HCT116 (cell line): ENCODE measurements at regions not wholly inside any gene's neighbourhood (a gene's known extent, or its start where the extent isn't known, plus 50 kb on each side); places are given as distances from the start of the nearest gene placed in this dataset.

Experiments
- ATAC-seq: fragments of 200-7000 bp; cut with Tn5 transposase; 2 replicates; pipeline ENCODE4 v1.9.1; 2020; ENCODE audit warnings: mild to moderate bottlenecking, moderate library complexity
- BruUV-seq: library from RNA; stranded (reverse); fragments of 400-500 nt; replicated peaks from 2 replicates; lab custom pipeline; 2021; lab: Mats Ljungman, UMichigan
- CTCF ChIA-PET: fragments of 300-600 bp; sonication (Branson Sonifier 250); formaldehyde crosslinking; loops from one replicate; lab custom pipeline; 2021; ENCODE audit warnings: antibody characterized with exemption; lab: Charles Lee
- POLR2A ChIA-PET: fragments of 300-600, 350-600 bp; sonication (Branson Sonifier 250); formaldehyde crosslinking; loops from one replicate; lab custom pipeline; 2021; ENCODE audit warnings: antibody characterized with exemption; lab: Charles Lee
- RAD21 ChIA-PET, 2 experiments: fragments of 300-600 bp; sonication (Branson Sonifier 250); formaldehyde crosslinking; loops; one replicate each; lab custom pipeline; 2023; ENCODE audit warnings: low total read pairs in 2 of 2; ENCODE audit not compliant: uncharacterized antibody in 2 of 2, unreplicated experiment in 2 of 2, low non-redundant PET in 1 of 2; lab: Charles Lee
- DNase-seq: peaks from one replicate; pipeline ENCODE4 v3.0.0-alpha.2; 2010; ENCODE audit warnings: low read depth, low spot score
- H2AFZ ChIP-seq: fragments of 200-600 bp; shearing (Covaris generic), sonication (generic); 2 replicates; pipeline ENCODE4 v1.6.1; 2017; ENCODE audit warnings: low read depth, mixed run types, mixed read lengths, antibody characterized with exemption, low read length; ENCODE audit not compliant: poor library complexity, severe bottlenecking
- H3K27ac ChIP-seq: 2 replicates; pipeline ENCODE4 v1.5.1; 2012; ENCODE audit warnings: low read depth, low read length
- H3K27me3 ChIP-seq: fragments of 200-600 bp; sonication (generic); 2 replicates; pipeline ENCODE4 v1.6.1; 2016; ENCODE audit warnings: mixed run types, low read length, mixed read lengths; ENCODE audit not compliant: insufficient read depth
- H3K36me3 ChIP-seq, 2 experiments: fragments of 200-500 bp in 1 of 2; fragments of 200-600 bp in 1 of 2; sonication (Bioruptor generic) in 1 of 2; sonication (generic) in 1 of 2; 2 replicates each; pipeline versions ENCODE4 v1.5.1 to v1.6.1; 2014 to 2016; ENCODE audit warnings: low read length in 2 of 2, inconsistent platforms in 1 of 2, mixed read lengths in 1 of 2, mixed run types in 1 of 2; ENCODE audit not compliant: insufficient read depth in 2 of 2, control insufficient read depth in 1 of 2
- H3K4me1 ChIP-seq, 2 experiments: fragments of 200-600 bp in 1 of 2; sonication (generic) in 1 of 2; 2 replicates each; pipeline versions ENCODE4 v1.5.1 to v1.6.1; 2012 to 2017; ENCODE audit warnings: low read length in 2 of 2, inconsistent platforms in 1 of 2, mild to moderate bottlenecking in 1 of 2, mixed read lengths in 1 of 2, mixed run types in 1 of 2, moderate library complexity in 1 of 2; ENCODE audit not compliant: insufficient read depth in 2 of 2, control insufficient read depth in 1 of 2
- H3K4me2 ChIP-seq: fragments of 200-600 bp; sonication (generic); 2 replicates; pipeline ENCODE4 v1.6.1; 2017; ENCODE audit warnings: mixed run types, low read length, mixed read lengths
- H3K4me3 ChIP-seq, 2 experiments: fragments of 200-600 bp in 1 of 2; sonication (generic) in 1 of 2; replicated peaks in 1 of 2; 2 replicates each; pipeline ENCODE4 v1.5.1; 2011 to 2016; ENCODE audit warnings: low read length in 2 of 2, control low read depth in 1 of 2, low read depth in 1 of 2, mild to moderate bottlenecking in 1 of 2, mixed read lengths in 1 of 2, mixed run types in 1 of 2
- H3K79me2 ChIP-seq: fragments of 200-600 bp; sonication (generic); 2 replicates; pipeline ENCODE4 v1.6.1; 2017; ENCODE audit warnings: mild to moderate bottlenecking, mixed run types, low read length, moderate library complexity, mixed read lengths; ENCODE audit not compliant: insufficient read depth
- H3K9ac ChIP-seq: fragments of 200-600 bp; sonication (generic); 2 replicates; pipeline ENCODE4 v1.6.1; 2016; ENCODE audit warnings: low read length, mixed read lengths
- H3K9me2 ChIP-seq: fragments of 200-600 bp; sonication (generic), shearing (Covaris generic); 2 replicates; pipeline ENCODE4 v1.6.1; 2017; ENCODE audit warnings: mixed run types, mild to moderate bottlenecking, moderate library complexity; ENCODE audit not compliant: insufficient read depth
- H3K9me3 ChIP-seq, 2 experiments: fragments of 200-500 bp in 1 of 2; fragments of 200-600 bp in 1 of 2; sonication (Bioruptor generic) in 1 of 2; sonication (generic) in 1 of 2; 2 replicates each; pipeline ENCODE4 v1.6.1; 2014 to 2017; ENCODE audit warnings: low read length in 2 of 2, mixed read lengths in 2 of 2, inconsistent platforms in 1 of 2, low read depth in 1 of 2, mild to moderate bottlenecking in 1 of 2, mixed run types in 1 of 2, moderate library complexity in 1 of 2; ENCODE audit not compliant: control insufficient read depth in 1 of 2, insufficient read depth in 1 of 2
- H4K20me1 ChIP-seq: fragments of 200-600 bp; sonication (generic), shearing (Covaris generic); 2 replicates; pipeline ENCODE4 v1.6.1; 2017; ENCODE audit warnings: mixed run types, mild to moderate bottlenecking, moderate library complexity; ENCODE audit not compliant: insufficient read depth
- CEBPB ChIP-seq: IDR thresholded peaks from 2 replicates; pipeline ENCODE4 v1.6.1; 2012; ENCODE audit warnings: low read depth
- CTCF ChIP-seq, 3 experiments: fragments of 200-600 bp in 1 of 3; sonication (generic) in 1 of 3; IDR thresholded peaks in 2 of 3; conservative IDR thresholded peaks in 1 of 3; 2 replicates each; pipeline ENCODE4 v1.5.1; 2012 to 2017; ENCODE audit warnings: low read depth in 2 of 3, low read length in 2 of 3, antibody characterized with exemption in 1 of 3, borderline replicate concordance in 1 of 3, control low read depth in 1 of 3, mild to moderate bottlenecking in 1 of 3, mixed read lengths in 1 of 3, mixed run types in 1 of 3, moderate library complexity in 1 of 3; ENCODE audit not compliant: insufficient read depth in 1 of 3
- EGR1 ChIP-seq: IDR thresholded peaks from 2 replicates; pipeline ENCODE4 v1.6.1; 2012; ENCODE audit warnings: low read depth
- ELF1 ChIP-seq: IDR thresholded peaks from 2 replicates; pipeline ENCODE4 v1.6.1; 2012; ENCODE audit warnings: low read depth, borderline replicate concordance
- FOSL1 ChIP-seq: IDR thresholded peaks from 2 replicates; pipeline ENCODE4 v1.6.1; 2012; ENCODE audit warnings: low read depth
- JUND ChIP-seq: IDR thresholded peaks from 2 replicates; pipeline ENCODE4 v1.6.1; 2012
- MAX ChIP-seq: IDR thresholded peaks from 2 replicates; pipeline ENCODE4 v1.6.1; 2012
- POLR2A ChIP-seq: IDR thresholded peaks from 2 replicates; pipeline ENCODE4 v1.7.0; 2011; ENCODE audit warnings: borderline replicate concordance; ENCODE audit not compliant: insufficient read depth, insufficient read length; ENCODE audit errors: extremely low read depth
- POLR2AphosphoS5 ChIP-seq: IDR thresholded peaks from 2 replicates; pipeline ENCODE4 v1.6.1; 2011; ENCODE audit warnings: mild to moderate bottlenecking, low read depth, low read length, moderate library complexity
- RAD21 ChIP-seq: IDR thresholded peaks from 2 replicates; pipeline ENCODE4 v1.6.1; 2012; ENCODE audit warnings: low read depth, mild to moderate bottlenecking
- SRF ChIP-seq: IDR thresholded peaks from 2 replicates; pipeline ENCODE4 v1.6.1; 2012; ENCODE audit warnings: low read depth
- TCF7L2 ChIP-seq: IDR thresholded peaks from 2 replicates; pipeline ENCODE4 v1.7.0; 2011; ENCODE audit warnings: borderline replicate concordance, inconsistent platforms; ENCODE audit not compliant: insufficient read depth, insufficient read length; ENCODE audit errors: extremely low read depth
- ZBTB33 ChIP-seq: IDR thresholded peaks from 2 replicates; pipeline ENCODE4 v1.6.1; 2011; ENCODE audit warnings: mild to moderate bottlenecking, low read length, moderate library complexity; ENCODE audit not compliant: insufficient replicate concordance; ENCODE audit errors: extremely low read depth
- ZFX ChIP-seq: fragments of 450-650 bp; IDR thresholded peaks from 2 replicates; pipeline ENCODE4 v1.6.1; 2017
- intact Hi-C: fragments of 100-400 bp; cut with micrococcal nuclease; formaldehyde crosslinking; loops from 2 replicates; pipeline ENCODE4 v1.10.0; 2022

- H3K79me2 ChIP-seq = no peaks in the 10 kb centered on the region
- CTCF ChIA-PET = no interaction called here
- BruUV-seq = no TSS peak
- no peaks in the 10 kb centered on the region for H3K4me1 ChIP-seq
- no peak overlapping the region for H2AFZ ChIP-seq
- peaks cover 26% of the 10 kb centered on the region for H3K27me3 ChIP-seq
- no peak overlapping the region for H3K27ac ChIP-seq
- DNase-seq = no peak
- H3K36me3 ChIP-seq = no peaks in the 10 kb centered on the region
- H3K9me2 ChIP-seq = no peaks in the 10 kb centered on the region
- intact Hi-C loops = no loop called here
- no peaks in the 10 kb centered on the region for H4K20me1 ChIP-seq
- H3K4me3 ChIP-seq = no peak overlapping the region
- RAD21 ChIA-PET = no interaction called here
- H3K4me2 ChIP-seq = no peak overlapping the region
- H3K9ac ChIP-seq = no peak overlapping the region
- TF ChIP-seq TCF7L2 (no peak), ELF1 (no peak), ZFX (no peak), ZBTB33 (no peak), POLR2AphosphoS5 (no peak), FOSL1 (no peak), CTCF (IDR thresholded peaks at IDR 0.05 in 2 of 3, conservative IDR thresholded peaks at IDR 0.05 in 1 of 3; ENCODE audit: borderline replicate concordance in 1 of 3, insufficient read depth in 1 of 3, low read depth in 2 of 3, low read length in 2 of 3) (no peak), POLR2A (no peak), MAX (no peak), SRF (no peak), JUND (no peak), RAD21 (no peak), EGR1 (no peak), CEBPB (no peak)
- POLR2A ChIA-PET = no interaction called here
- no peaks in the 10 kb centered on the region for H3K9me3 ChIP-seq
- ATAC-seq = no peak
Observed at GRCh38 chr1:36643371-36644270, 160.9 kb upstream of the CSF3R start.
